GM12891 (cell line): ENCODE measurements at regions not wholly inside any gene's neighbourhood (a gene's known extent, or its start where the extent isn't known, plus 50 kb on each side); places are given as distances from the start of the nearest gene placed in this dataset.

Source experiments
- DNase-seq: peaks from one replicate; pipeline ENCODE4 v3.0.0; 2011; ENCODE audit warnings: low spot score; ENCODE audit not compliant: insufficient read length
- FAIRE-seq: peaks from 2 replicates; lab custom pipeline; 2011; peaks lifted over from hg19 to GRCh38; lab: Jason Lieb, UNC
- PAX5 ChIP-seq: IDR thresholded peaks from 2 replicates; pipeline ENCODE4 v1.6.1; 2011; ENCODE audit warnings: low read length, moderate library complexity, mild to moderate bottlenecking; ENCODE audit not compliant: insufficient read depth, severe bottlenecking
- POLR2A ChIP-seq: IDR thresholded peaks from 2 replicates; pipeline ENCODE4 v1.6.1; 2011; ENCODE audit warnings: low read depth, low read length, control low read depth
- POLR2AphosphoS5 ChIP-seq: IDR thresholded peaks from 2 replicates; pipeline ENCODE4 v1.6.1; 2011; ENCODE audit warnings: low read depth, low read length, control low read depth
- POU2F2 ChIP-seq: IDR thresholded peaks from 2 replicates; pipeline ENCODE4 v1.6.1; 2011; ENCODE audit warnings: low read depth, mild to moderate bottlenecking, control low read depth, low read length, moderate library complexity
- SPI1 ChIP-seq: IDR thresholded peaks from 2 replicates; pipeline ENCODE4 v1.6.1; 2011; ENCODE audit warnings: low read depth, low read length, control low read depth
- TAF1 ChIP-seq: IDR thresholded peaks from 2 replicates; pipeline ENCODE4 v1.6.1; 2011; ENCODE audit warnings: low read depth, low read length, control low read depth

- no peak for DNase-seq
- TF ChIP-seq POU2F2: no peak
- no peak for FAIRE-seq
These were observed 482.1 kb downstream of the IPMK start for GRCh38 chr10:57785546-57785945.

DNA sequence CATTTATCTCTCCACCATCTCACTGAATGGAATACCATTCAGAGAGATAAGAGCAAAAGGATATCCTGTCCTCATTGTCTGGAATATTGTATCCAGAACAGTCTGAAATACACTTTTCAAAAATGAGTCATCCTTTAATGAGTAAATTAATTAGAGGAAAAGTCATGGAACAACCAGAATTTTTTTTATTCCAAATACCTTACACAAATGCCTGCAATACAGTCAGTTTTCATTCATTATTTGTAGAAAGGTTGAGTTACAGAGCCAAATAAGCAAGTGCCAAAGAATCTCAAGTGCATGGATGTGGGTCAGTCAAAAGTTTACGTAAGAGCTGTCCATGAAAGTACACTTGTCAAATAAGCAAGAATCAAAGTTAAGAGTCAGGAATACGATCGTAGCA is 482.6 kb downstream of the IPMK start:
- FAIRE-seq (no peak), DNase-seq (no peak)
- TF ChIP-seq SPI1 (no peak), PAX5 (no peak), POLR2AphosphoS5 (no peak)

GRCh38 chr10:57776688-57777432 is 490.8 kb downstream of the IPMK start:
- TF ChIP-seq POLR2A (no peak), TAF1 (no peak), PAX5 (no peak), POU2F2 (no peak), SPI1 (no peak), POLR2AphosphoS5 (no peak)
- FAIRE-seq (no peak), DNase-seq (no peak)

DNA sequence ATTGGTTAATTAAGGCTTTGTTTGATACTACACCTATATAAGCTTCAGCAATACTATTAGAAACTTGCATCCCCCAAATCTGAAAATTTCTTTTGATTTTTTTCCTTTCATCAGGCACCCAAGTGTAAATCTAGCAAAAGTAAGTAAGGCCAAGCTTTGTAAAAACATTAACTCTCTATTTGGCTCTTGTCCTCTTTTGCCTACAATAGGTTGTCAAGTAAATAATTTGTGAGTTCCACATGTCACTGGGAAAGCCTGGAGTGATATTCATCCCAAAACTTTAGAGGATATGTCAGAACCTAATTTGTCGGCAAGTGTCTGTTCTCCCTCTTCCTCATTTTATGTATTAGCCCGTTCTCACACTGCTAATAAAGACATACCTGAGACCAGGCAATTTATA is 492.4 kb downstream of the IPMK start:
- DNase-seq: no peak
- no peak for FAIRE-seq
- TF ChIP-seq PAX5: no peak
- TF ChIP-seq TAF1: no peak
- TF ChIP-seq POLR2A: no peak
- TF ChIP-seq SPI1: no peak
- TF ChIP-seq POLR2AphosphoS5: no peak
- TF ChIP-seq POU2F2: no peak

DNA sequence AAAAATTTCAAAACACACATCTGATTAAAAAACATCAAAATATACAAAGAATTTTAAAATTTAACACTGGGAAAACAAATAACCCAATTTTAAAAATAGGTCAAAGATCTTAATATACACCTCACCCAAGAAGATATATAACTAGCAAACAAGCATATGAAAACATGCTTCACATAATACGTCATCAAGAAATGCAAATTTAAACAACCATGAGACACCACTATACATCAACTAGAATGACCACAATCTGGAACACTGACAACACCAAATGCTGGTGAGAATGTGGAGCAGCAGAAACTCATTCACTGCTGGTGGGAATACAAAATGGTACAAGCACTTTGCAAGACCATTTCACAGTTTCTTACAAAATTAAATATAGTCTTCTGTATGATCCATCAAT is 498.4 kb downstream of the IPMK start:
- TF ChIP-seq POLR2A (no peak), POU2F2 (no peak), TAF1 (no peak), SPI1 (no peak), PAX5 (no peak), POLR2AphosphoS5 (no peak)
- FAIRE-seq (no peak), DNase-seq (no peak)

DNA sequence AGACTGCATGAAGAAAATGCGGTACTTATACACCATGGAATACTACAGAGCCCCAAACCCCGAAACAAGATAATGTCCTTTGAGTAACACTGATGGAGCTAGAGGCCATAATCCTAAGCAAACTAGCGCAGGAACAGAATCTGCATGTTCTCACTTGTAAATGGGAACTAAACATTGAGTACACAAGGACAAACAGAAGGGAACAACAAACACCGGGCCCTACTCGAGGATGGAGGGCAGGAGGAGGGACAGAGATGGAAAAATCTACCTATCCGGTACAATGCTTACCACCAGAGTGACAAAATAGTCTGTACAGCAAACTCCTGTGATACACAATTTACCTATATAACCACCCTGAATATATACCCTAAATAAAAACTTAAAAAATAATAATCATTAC is 507.9 kb downstream of the IPMK start:
- FAIRE-seq (no peak), DNase-seq (no peak)
- no peak for TF ChIP-seq SPI1
- no peak for TF ChIP-seq PAX5
- no peak for TF ChIP-seq POLR2A
- no peak for TF ChIP-seq TAF1
- no peak for TF ChIP-seq POLR2AphosphoS5
- TF ChIP-seq POU2F2: no peak

DNA sequence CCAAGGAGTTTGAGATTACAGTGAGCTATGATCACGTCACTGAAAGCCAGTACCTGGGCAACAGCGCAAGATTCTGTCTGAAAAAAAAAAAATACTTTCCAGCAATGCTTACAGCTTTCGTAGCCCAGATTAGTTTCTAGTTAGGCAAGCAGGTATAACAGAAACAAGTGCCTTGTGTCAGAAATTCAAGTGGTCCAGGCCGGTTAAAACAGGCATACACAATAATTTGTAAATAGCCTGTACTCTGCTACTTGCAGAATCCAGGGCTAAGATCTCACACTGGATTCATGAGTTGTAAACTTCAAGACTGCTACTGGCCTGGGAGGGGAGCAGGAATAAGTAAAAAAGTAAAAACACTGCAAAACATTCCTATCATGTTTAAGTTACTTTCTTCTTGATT is 512.9 kb downstream of the IPMK start:
- no peak for DNase-seq
- FAIRE-seq: no peak
- no peak for TF ChIP-seq POLR2AphosphoS5
- TF ChIP-seq PAX5: no peak
- no peak for TF ChIP-seq SPI1
- no peak for TF ChIP-seq POU2F2
- no peak for TF ChIP-seq POLR2A
- TF ChIP-seq TAF1: no peak

- DNase-seq (no peak), FAIRE-seq (no peak)
- no peak for TF ChIP-seq TAF1
- no peak for TF ChIP-seq POU2F2
- no peak for TF ChIP-seq POLR2AphosphoS5
- no peak for TF ChIP-seq POLR2A
- TF ChIP-seq SPI1: no peak
- no peak for TF ChIP-seq PAX5
These were observed 524.0 kb downstream of the IPMK start for GRCh38 chr10:57743711-57744110.

DNA sequence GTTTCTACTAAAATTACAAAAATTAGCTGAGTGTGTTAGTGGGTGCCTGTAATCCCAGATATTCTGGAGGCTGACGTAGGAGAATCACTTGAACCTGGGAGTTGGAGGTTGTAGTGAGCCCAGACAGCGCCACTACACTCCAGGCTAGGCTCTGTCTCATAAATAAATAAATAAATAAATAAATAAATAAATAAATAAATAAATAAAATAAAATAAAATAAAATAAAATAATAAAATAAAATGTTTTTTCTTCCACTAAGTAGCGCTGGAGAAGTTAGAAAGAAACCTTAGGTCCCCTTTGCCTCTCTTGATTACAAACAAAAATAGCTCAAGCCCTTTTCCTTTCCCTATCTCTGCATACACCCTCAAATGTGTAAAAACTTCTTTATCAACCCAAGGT is 525.9 kb downstream of the IPMK start:
- TF ChIP-seq POLR2AphosphoS5 (no peak), SPI1 (no peak), TAF1 (no peak), POU2F2 (no peak), POLR2A (no peak), PAX5 (no peak)
- no peak for FAIRE-seq
- DNase-seq: no peak

DNA sequence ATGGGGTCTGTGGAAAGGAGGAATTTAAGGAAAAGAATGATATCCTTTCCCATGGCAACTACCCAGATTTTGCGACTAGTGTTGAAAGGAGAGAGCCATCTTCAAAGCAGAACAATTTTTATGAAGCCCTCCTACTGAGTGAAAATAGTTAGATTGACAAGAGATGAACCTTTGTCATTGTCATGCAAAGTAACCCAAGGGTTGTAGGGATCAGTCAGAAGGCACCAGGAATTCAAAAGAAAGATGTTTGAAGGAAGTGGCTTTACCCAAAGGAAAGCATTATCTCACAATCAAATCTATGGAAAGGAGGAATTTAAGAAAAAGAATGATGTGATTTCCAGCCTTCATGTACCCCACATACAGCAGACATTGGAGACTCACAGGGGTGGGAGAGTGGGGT is 544.4 kb downstream of the IPMK start:
- FAIRE-seq (no peak), DNase-seq (no peak)
- TF ChIP-seq POLR2AphosphoS5 (no peak), POU2F2 (no peak), SPI1 (no peak), TAF1 (no peak), PAX5 (no peak), POLR2A (no peak)

DNA sequence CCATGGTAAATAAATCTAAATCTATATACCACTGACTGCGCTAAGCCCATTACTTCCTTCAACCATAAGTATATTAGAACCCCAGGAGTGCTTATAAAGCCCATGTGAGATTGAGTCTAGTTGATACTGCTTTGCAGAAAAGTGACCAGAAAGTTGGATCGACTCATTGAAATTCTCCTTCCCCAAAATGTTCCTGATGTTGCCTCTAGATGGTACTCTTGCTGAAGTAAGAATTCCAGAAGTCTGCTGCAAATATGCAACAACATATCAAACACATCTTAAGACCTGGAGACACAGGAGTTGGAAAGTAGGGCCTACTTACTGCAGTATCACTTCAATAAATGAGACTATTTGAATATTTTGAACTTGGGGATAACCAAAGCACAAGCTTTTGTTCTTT is 550.8 kb downstream of the IPMK start:
- TF ChIP-seq SPI1: no peak
- no peak for TF ChIP-seq PAX5
- no peak for TF ChIP-seq POLR2A
- TF ChIP-seq TAF1: no peak
- no peak for TF ChIP-seq POU2F2
- no peak for DNase-seq
- FAIRE-seq: no peak
